Activated CD8-positive, alpha-beta memory T cell treated with anti-CD3 and anti-CD28 coated beads for 36 hours (primary cell): ENCODE measurements at regions not wholly inside any gene's neighbourhood (a gene's known extent, or its start where the extent isn't known, plus 50 kb on each side); places are given as distances from the start of the nearest gene placed in this dataset.
"Not testable (repeated sequence)": the region's sequence is repeated elsewhere in the genome, so short reads cannot be mapped to it uniquely, and the experiment has no call there.

Experiments
- CTCF ChIA-PET: fragments of 350-600 bp; sonication (Branson Sonifier 250); formaldehyde crosslinking; loops from one replicate; lab custom pipeline; 2021; ENCODE audit warnings: antibody characterized with exemption; lab: Charles Lee
- POLR2A ChIA-PET: fragments of 350-600 bp; sonication (Branson Sonifier 250); formaldehyde crosslinking; loops from one replicate; lab custom pipeline; 2021; ENCODE audit warnings: antibody characterized with exemption; lab: Charles Lee

DNA sequence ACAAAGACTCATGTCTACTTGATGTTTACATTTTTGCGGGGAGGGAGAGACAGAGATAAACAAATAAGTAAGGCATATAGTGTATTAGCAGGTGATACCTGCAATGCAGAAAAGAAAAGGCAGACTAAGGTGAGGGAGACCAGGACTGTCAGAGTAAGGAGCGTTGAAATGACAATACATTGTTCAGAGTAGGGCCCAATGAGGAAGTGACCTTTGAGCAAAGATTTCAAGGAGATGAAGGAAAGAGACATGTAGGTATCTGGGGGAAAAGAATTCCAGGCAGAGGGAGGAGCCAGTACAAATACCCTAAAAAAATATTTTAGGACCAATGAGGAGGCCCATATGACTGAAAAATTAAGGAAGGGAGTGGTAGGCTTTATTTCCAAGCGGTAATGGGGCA is 162.7 kb upstream of the PRSS1 start:
- ChIA-PET CTCF (interaction anchor here (1.3 kb wide), 1 partner anchor 29 kb away, joined by 6 read pairs; no protein-coding TSS in a partner anchor), POLR2A (no interaction called here)

DNA sequence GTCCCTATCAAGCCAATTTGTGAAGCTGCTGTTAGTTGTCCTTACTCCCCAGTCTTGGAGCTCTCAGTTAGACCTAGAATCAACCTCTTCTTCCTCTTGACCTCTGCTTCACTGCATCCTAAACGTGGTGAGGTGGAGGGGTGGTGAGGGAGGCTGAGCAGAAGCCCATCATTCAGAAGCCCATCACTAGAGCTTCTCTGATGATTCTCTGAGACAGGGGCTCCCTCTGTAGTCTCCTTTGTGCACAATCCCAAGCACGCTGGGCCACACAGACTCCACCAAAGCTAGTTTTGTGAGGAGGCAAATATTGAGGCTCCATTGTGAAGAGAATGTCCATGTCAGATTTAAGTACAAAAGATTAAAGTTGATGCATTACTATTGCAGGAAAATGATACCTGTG is 163.8 kb upstream of the PRSS1 start:
- POLR2A ChIA-PET, result no interaction called here

DNA sequence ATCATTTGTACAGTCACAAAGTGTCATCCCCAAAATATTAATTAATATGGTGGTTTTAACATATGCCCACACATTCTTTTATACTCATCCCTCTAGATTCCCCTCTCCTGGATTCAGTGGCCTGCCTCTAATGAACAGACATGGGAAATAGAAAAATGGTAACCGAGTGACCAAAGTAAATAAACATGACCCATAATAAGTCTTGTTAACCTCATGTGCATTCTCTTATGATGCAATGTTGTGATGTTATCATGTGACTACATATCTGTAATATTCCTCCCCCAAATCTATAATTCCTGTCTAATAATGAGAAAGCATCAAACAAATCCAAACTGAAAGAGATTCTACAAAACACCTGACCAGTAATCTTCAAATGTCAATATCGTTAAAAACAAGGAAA is 164.5 kb upstream of the PRSS1 start:
- CTCF ChIA-PET, result interaction anchor here (0.6 to 1.4 kb wide), 2 partner anchors 27 to 82 kb away, joined by 3 to 4 read pairs; no protein-coding TSS in a partner anchor
- POLR2A ChIA-PET, result no interaction called here

More for the DNA sequence above, 163.8 kb upstream of the PRSS1 start:
- CTCF ChIA-PET, result interaction anchor here (1.4 kb wide), 1 partner anchor 28 kb away, joined by 4 read pairs; no protein-coding TSS in a partner anchor

DNA sequence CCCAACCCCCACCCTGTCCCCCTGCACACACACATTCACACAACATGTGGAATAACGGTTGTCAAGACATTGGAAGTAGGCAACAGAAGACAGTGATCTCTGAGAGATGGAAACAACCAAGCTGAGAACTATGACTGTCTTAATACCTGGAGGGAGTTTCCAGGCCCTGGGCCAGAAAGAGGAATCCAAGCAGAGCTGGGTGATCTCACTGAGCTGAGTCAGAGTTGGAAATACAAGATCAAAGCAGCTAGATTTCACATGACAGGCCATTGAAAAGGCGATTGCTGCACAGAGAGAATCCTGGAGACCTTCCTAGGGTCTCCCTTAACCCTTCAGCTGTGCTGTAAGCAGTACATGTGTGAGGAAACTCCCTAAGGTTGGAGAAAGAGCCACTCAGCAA is 165.8 kb upstream of the PRSS1 start:
- CTCF ChIA-PET, result no interaction called here
- POLR2A ChIA-PET, result no interaction called here

DNA sequence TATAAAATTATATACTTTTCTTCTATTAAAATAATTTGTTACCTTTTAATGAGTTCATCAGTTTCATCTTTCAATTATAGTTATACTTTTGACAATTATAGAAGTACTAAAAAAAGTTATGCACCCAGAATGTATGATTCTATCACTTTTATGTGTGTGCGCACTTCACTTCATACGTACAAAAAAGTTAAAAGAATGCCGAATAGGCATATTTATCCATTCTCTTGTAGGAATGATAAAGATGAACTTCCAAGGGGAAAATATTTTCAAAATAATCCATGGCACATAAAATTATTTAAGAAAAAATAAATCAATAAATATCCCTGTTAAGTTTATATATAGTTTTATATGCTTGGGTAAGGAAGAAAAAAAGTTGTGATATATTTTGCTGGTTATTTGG is 166.9 kb upstream of the PRSS1 start:
- CTCF ChIA-PET, result interaction anchor here (0.8 kb wide), 1 partner anchor 24 kb away, joined by 3 read pairs; no protein-coding TSS in a partner anchor
- POLR2A ChIA-PET, result no interaction called here

DNA sequence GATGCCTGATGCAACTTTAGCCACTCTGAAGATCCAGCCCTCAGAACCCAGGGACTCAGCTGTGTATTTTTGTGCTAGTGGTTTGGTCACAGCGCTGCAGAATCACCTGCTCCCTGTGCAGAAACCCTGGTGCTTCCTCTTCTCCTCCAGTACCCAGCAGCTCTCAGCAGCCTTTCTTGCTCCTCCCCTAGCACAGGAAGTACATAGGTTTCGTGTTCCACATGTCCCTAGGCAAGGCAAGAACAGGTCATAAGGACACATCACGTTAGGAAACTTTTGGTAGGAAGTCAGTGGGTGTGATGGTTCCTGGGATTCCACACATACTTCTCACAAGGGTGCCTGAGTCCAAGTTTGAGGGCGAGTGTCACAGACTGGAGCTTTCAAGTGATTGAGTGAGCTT is 167.9 kb upstream of the PRSS1 start:
- ChIA-PET CTCF (interaction anchor here (1.3 kb wide), 1 partner anchor 230 kb away, joined by 3 read pairs; no protein-coding TSS in a partner anchor), POLR2A (no interaction called here)

DNA sequence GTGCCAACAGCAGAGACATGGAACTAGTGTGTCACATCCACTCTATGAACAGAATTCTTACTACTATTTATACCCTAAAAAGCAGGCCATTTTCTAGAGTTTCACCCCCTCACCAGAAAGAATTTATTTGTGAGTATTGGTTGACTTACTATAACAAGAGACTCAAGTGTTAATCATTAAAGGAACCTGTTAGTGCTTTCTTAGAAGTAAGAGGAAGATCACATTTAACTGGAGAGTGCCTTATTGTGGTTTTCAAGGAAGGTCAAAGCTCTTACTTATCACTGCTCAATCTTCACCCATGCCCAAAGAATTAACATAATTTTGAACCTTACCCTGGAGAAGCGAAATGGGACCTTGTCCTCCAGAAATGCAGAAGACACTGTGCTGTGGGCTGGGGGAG is 169.3 kb upstream of the PRSS1 start:
- ChIA-PET CTCF (no interaction called here), POLR2A (no interaction called here)

DNA sequence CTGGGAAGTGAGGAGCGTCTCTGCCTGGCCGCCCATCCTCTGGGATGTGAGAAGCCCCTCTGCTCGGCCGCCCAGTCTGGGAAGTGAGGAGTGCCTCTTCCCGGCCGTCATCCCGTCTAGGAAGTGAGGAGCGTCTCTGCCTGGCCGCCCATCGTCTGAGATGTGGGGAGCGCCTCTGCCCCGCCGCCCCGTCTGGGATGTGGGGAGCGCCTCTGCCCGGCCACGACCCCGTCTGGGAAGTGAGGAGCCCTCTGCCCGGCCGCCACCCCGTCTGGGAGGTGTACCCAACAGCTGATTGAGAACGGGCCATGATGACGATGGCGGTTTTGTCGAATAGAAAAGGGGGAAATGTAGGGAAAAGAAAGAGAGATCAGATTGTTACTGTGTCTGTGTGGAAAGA is 173.9 kb upstream of the PRSS1 start:
- POLR2A ChIA-PET, CTCF ChIA-PET: not testable (repeated sequence)

DNA sequence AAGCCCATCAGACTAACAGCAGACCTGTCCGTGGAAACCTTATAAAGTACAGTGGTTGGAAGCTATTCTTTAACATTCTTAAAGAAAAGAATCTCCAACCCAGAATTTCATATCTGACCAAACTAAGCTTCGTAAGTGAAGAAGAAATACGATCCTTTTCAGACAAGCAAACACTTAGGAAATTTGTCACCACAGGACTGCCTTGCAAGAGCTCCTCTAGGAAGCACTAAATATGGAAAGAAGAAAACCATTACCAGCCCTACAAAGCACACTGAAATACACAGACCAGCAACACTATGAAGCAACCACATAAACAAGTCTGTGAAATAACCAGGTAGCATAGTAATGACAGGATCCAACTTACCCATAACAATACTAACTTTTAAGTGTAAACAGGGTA is 177.7 kb upstream of the PRSS1 start:
- CTCF ChIA-PET, result no interaction called here
- POLR2A ChIA-PET, result no interaction called here

DNA sequence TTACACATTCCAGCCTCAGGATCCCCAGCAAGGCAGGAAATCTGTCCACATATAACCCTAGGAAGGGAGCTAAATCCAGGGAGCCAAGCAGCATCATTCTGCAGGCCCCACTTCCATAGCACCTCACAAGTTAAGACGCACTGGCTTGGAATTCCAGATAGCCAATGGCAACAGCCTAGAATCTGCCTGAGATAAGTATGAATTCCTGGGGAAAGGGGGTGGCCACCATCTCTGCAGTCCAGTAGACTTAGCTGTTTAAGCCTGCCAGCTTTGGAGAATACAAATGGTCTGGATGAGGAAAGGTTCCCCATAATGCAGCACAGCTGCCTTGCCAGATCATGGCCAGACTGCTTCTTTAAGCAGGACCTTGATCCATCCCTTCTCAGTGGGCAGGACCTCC is 179.4 kb upstream of the PRSS1 start:
- CTCF ChIA-PET, result no interaction called here
- POLR2A ChIA-PET, result no interaction called here

DNA sequence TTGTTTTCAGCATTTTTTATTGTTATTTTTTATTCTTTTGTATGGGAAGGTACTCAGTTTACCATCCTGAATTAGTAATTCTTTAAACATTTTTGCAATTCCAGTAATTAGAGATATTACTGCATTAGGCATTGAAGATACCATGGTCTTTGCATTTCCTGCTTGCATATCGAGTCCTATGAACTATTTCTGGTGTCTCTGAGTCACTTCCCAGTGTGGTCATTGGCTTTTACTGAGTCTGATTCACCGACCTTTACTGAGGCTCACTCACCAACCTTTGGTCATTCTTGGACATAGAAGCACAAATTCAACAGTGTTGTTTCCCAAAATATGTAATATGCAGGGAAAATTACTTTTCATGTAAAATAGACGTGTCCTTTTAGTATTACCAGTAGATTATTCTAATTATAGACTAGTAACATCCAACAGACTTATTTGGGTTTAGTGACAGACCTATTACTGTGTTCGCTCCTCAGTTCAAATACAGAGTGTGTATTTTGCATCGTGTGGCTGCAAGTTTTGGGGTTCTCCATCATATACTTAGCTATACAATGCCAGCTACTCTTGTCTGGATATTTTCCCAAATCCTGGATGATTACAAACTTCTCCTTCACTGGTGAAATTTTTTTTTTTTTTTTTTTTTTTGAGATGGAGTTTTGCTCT is 180.7 kb upstream of the PRSS1 start:
- ChIA-PET CTCF (no interaction called here), POLR2A (no interaction called here)

DNA sequence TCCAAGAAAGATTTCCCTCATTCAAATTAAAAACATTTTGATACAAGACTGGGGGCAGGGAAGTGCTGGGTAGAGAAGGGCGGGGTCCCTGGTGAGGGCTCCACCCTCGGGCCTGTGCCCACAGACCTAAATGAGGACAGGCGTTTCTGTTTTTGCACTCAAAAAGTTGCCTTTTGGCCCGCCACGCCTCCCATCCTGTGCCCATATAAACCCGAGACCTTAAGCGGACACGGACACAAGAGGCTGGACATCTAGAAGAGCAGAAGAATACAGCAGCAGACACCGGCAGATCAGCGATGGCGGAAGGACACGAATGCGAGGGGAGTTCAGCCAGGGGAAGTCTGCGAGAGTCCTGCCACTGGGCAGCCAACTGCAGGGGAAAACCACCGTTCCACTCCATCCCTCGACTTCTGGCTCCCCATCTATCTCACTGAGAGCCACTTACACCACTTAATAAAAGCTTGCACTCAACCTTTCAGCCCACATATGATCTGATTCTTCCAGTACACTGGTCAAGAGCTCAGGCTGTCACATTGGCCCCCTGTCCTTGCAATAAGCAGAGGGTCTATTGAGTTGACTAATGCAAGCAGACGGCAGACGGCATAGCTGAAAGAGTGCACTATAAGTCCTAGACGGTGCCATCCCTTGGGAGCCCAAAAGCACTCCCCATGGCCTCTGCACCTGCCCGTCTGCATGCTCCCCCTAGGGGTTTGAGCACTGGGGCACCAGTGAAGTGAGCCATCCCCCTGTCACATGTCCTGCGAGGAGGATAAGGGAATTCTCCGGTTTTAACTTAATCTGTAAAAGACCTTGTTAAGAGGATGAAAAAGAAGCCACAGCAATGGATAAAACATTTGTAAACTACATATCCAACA is 181.8 kb upstream of the PRSS1 start:
- POLR2A ChIA-PET, result no interaction called here

DNA sequence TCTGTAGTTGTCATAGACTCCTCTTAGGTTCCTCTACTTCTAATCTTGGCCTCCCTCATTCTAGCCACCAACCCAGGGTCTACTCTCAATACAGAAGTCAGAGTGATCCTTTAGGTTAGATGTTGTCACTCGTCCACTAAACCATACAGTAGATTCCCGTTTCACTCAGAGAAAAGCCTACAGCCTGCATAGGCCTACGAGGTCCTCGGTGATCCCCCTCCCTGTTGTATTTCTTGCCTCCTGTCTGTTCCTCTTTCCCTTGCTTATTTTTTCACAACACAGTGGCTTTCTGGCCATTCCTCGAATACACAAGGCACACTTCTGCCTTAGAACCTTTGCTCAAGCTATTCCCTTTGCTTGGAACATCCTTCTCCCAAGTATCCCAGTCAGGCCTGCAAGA is 183.0 kb upstream of the PRSS1 start:
- POLR2A ChIA-PET, result no interaction called here
- CTCF ChIA-PET, result no interaction called here

More for the DNA sequence above, 181.8 kb upstream of the PRSS1 start:
- CTCF ChIA-PET, result no interaction called here

DNA sequence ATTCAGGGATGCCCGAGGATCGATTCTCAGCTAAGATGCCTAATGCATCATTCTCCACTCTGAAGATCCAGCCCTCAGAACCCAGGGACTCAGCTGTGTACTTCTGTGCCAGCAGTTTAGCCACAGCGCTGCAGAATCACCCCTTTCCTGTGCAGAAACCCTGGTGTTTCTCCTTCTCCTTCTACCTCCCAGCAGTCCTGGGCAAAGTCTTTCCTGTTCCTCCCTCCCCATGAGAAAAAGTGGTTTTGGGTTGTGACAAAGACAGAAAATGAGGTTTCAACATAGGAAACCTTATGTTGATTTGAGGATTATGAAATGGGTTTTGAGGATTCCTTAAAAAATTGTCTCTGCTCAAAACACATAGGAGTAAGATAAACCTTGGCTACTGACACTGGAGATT is 185.1 kb upstream of the PRSS1 start:
- CTCF ChIA-PET, result not testable (repeated sequence)

DNA sequence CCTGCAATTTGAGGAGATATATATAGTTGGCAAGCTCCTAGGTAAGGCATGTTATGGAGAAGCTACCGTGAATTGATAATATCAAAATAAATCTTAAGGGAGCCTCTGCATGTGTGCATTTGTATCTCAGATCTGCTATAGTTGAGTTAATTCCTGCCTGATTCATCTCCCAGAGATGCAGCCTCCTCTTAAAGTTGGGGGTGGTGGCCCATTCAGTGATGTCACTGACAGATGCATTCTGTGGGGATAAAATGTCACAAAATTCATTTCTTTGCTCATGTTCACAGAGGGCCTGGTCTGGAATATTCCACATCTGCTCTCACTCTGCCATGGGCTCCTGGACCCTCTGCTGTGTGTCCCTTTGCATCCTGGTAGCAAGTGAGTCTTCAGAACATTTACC is 185.8 kb upstream of the PRSS1 start:
- ChIA-PET POLR2A (no interaction called here), CTCF (no interaction called here)

More for the DNA sequence above, 185.1 kb upstream of the PRSS1 start:
- POLR2A ChIA-PET, result not testable (repeated sequence)

DNA sequence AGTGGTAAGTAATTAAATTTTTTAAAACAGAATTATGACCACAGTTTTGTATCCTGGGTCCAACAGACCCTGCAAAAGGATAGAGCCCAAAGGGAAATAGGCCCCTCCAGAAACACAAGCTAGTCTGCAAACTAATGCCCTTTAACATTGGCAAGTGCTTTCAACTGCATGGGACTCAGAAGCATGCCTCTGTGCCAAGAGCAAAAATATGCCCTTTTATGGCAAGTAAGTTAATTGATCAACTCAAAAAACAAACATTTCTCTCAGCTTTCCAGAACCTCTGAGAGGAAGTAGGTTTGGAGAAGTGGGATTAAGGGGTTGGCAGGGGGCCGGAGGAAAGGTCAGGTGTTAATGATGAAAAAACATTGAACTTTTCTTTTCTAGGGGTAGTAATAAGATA is 186.6 kb upstream of the PRSS1 start:
- ChIA-PET CTCF (no interaction called here), POLR2A (no interaction called here)

DNA sequence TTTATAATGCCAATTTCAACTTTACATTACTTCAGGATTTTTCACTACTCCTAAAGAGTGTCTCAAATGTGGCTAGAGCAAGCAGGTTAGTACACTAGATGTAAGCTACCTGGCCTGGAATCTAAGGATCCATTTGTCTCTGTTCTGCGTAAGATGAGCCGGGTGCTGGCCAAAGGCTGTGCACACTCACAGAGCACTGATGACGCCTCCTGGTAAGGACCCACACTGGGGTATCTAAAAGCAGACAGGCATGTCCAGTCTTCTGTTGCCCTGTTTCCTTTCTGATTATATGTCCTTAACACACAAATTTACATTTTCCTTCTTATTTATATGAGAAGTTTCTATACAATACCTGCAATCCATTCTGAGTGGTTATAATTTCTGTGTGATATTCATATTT is 187.9 kb upstream of the PRSS1 start:
- CTCF ChIA-PET, POLR2A ChIA-PET: not testable (repeated sequence)

DNA sequence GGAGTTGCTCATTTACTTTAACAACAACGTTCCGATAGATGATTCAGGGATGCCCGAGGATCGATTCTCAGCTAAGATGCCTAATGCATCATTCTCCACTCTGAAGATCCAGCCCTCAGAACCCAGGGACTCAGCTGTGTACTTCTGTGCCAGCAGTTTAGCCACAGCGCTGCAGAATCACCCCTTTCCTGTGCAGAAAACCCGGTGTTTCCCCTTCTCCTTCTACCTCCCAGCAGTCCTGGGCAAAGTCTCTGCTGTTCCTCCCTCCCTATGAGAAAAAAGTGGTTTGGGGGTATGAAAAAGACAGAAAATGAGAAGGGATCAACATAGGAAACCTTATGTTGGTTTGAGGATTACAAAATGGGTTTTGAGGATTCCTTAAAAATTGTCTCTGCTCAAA is 188.5 kb upstream of the PRSS1 start:
- CTCF ChIA-PET, POLR2A ChIA-PET: not testable (repeated sequence)

DNA sequence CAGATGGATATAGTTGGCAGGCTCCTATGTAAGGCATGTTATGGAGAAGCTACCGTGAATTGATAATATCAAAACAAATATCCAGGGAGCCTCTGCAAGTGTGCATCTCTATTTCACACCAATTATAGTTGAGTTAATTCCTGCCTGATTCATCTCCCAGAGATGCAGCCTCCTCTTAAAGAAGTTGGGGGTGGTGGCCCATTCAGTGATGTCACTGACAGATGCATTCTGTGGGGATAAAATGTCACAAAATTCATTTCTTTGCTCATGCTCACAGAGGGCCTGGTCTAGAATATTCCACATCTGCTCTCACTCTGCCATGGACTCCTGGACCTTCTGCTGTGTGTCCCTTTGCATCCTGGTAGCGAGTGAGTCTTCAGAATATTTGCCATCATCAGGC is 189.1 kb upstream of the PRSS1 start:
- POLR2A ChIA-PET, result no interaction called here

DNA sequence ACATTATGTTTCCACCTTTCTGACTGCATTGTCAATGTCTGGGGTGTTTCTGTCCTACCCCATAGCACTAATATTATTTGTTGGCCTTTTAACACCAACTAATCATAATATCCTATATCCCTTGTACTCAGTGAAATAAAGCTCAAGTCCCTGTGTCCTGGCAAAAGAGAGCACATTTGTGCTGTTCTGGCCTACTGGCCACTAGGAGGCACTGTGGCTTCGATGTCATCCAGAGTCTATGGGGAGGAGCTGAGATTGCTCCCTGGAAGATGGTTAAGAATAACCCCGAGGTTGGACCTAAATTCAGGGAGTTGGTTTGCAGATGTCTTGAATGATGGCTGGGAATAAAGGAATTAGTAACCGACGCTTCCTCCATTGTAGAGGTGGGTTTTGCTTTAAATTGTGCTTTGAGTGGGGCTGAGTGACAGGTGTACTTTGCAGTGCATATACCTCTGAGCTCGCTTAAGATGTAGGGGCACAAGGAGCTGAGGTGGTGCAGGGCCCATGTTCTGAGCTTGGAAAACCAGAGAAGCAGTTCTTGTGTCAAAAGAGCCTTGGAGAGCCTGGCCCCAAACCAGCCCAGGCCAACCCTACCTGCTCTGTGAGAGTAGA is 191.2 kb upstream of the PRSS1 start:
- ChIA-PET POLR2A (no interaction called here), CTCF (interaction anchor here (0.7 to 1.3 kb wide), 5 partner anchors 17 to 29 kb away, joined by 3 to 6 read pairs (median 4); no protein-coding TSS in a partner anchor)

More for the DNA sequence above, 189.1 kb upstream of the PRSS1 start:
- CTCF ChIA-PET, result interaction anchor here (0.7 kb wide), 1 partner anchor 312 kb away, joined by 3 read pairs; no protein-coding TSS in a partner anchor
